K562 (cell line): ENCODE measurements at regions not wholly inside any gene's neighbourhood (a gene's known extent, or its start where the extent isn't known, plus 50 kb on each side); places are given as distances from the start of the nearest gene placed in this dataset.

Experiments
- ATAC-seq: fragments of 200-7000 bp; cut with Tn5 transposase; 3 replicates; pipeline ENCODE4 v1.9.1; 2020; ENCODE audit warnings: moderate library complexity
- BruUV-seq: library from RNA; stranded (reverse); fragments of 400-500 nt; replicated peaks from 2 replicates; lab custom pipeline; 2021; lab: Mats Ljungman, UMichigan
- CTCF ChIA-PET: fragments of 300-600 bp; formaldehyde crosslinking; extraction: SDS; loops from one replicate; lab custom pipeline; 2021; ENCODE audit warnings: low intra/inter-chr PET ratio; lab: Yijun Ruan, JAX
- POLR2A ChIA-PET: fragments of 300-600, 350-650 bp; sonication (Branson Sonifier 250); formaldehyde crosslinking; extraction: SDS; loops from one replicate; lab custom pipeline; 2021; ENCODE audit warnings: antibody characterized with exemption, inconsistent platforms; lab: Yijun Ruan, JAX
- DNase-seq, 4 experiments: peaks; one replicate each; pipeline versions ENCODE4 v3.0.0 to v3.0.0-alpha.2; 2011 to 2018; ENCODE audit warnings: low spot score in 3 of 4, mixed read lengths in 3 of 4; ENCODE audit errors: extremely low read depth in 1 of 4
- FAIRE-seq: peaks from 2 replicates; lab custom pipeline; 2011; peaks lifted over from hg19 to GRCh38; lab: Jason Lieb, UNC
- H2AFZ ChIP-seq: 2 replicates; pipeline ENCODE4 v1.6.0; 2011; ENCODE audit warnings: low read depth, low read length, control low read depth, inconsistent platforms
- H3K27ac ChIP-seq: fragments of 200-600 bp; 3 replicates; pipeline ENCODE4 v1.8.0; 2011; ENCODE audit warnings: low read depth, mild to moderate bottlenecking, control low read depth, inconsistent platforms, low read length, moderate library complexity, mixed read lengths; ENCODE audit errors: extremely low read depth
- H3K27me3 ChIP-seq, 2 experiments: fragments of 300-600 bp in 1 of 2; 2 replicates in 1 of 2; 3 replicates in 1 of 2; pipeline versions ENCODE4 v1.6.0 to v1.8.0; 2011; ENCODE audit warnings: inconsistent platforms in 2 of 2, low read length in 2 of 2, mild to moderate bottlenecking in 1 of 2, mixed read lengths in 1 of 2, moderate library complexity in 1 of 2; ENCODE audit not compliant: control insufficient read depth in 2 of 2, insufficient read depth in 2 of 2
- H3K36me3 ChIP-seq: fragments of 300-600 bp; 3 replicates; pipeline ENCODE4 v1.8.0; 2011; ENCODE audit warnings: mild to moderate bottlenecking, low read length, inconsistent platforms; ENCODE audit not compliant: control insufficient read depth, insufficient read depth
- H3K4me1 ChIP-seq, 2 experiments: fragments of 200-600 bp in 1 of 2; replicated peaks in 1 of 2; 2 replicates in 1 of 2; 3 replicates in 1 of 2; pipeline versions ENCODE4 v1.5.1 to v1.8.0; 2011; ENCODE audit warnings: inconsistent platforms in 2 of 2, low read length in 2 of 2, mild to moderate bottlenecking in 1 of 2, mixed read lengths in 1 of 2, moderate library complexity in 1 of 2; ENCODE audit not compliant: control insufficient read depth in 2 of 2, insufficient read depth in 2 of 2
- H3K4me2 ChIP-seq: 2 replicates; pipeline ENCODE4 v1.6.1; 2011; ENCODE audit warnings: low read length, control low read depth, inconsistent platforms, mixed read lengths; ENCODE audit not compliant: insufficient read depth
- H3K4me3 ChIP-seq: fragments of 200-600 bp; sonication (generic), shearing (Covaris generic); 2 replicates; pipeline ENCODE4 v1.5.1; 2016; ENCODE audit warnings: control low read depth, inconsistent platforms
- H3K79me2 ChIP-seq: fragments of 200-600 bp; 3 replicates; pipeline ENCODE4 v1.8.0; 2011; ENCODE audit warnings: low read length, inconsistent platforms; ENCODE audit not compliant: control insufficient read depth, insufficient read depth
- H3K9ac ChIP-seq, 2 experiments: 2 replicates each; pipeline versions ENCODE4 v1.6.0 to v1.6.1; 2011; ENCODE audit warnings: low read depth in 2 of 2, low read length in 2 of 2, control low read depth in 1 of 2, inconsistent platforms in 1 of 2, mild to moderate bottlenecking in 1 of 2, mixed read lengths in 1 of 2; ENCODE audit not compliant: insufficient read depth in 1 of 2
- H3K9me1 ChIP-seq: one replicate; pipeline ENCODE4 v1.6.0; 2011; ENCODE audit warnings: inconsistent platforms, mild to moderate bottlenecking, low read length, moderate library complexity; ENCODE audit not compliant: control insufficient read depth, insufficient read depth
- H3K9me3 ChIP-seq: replicated peaks from 2 replicates; pipeline ENCODE4 v1.5.1; 2011; ENCODE audit warnings: low read depth, low read length, inconsistent platforms; ENCODE audit not compliant: control insufficient read depth, insufficient read depth
- H4K20me1 ChIP-seq: replicated peaks from 2 replicates; pipeline ENCODE4 v1.6.1; 2011; ENCODE audit warnings: low read length, inconsistent platforms, mixed read lengths; ENCODE audit not compliant: control insufficient read depth, insufficient read depth
- ARNT ChIP-seq, 2 experiments: fragments of 450-650 bp; IDR thresholded peaks; 2 replicates each; pipeline ENCODE4 v1.6.1; 2016; ENCODE audit warnings: mild to moderate bottlenecking in 1 of 2
- DMBX1 ChIP-seq: fragments of 250-450 bp; sonication (Bioruptor Pico); IDR thresholded peaks from 2 replicates; pipeline ENCODE4 v1.8.0; 2022; ENCODE audit warnings: inconsistent platforms, mild to moderate bottlenecking, moderate library complexity, borderline replicate concordance
- ELF4 ChIP-seq: fragments of 450-650 bp; formaldehyde crosslinking; IDR thresholded peaks from 2 replicates; pipeline ENCODE4 v1.4.0; 2022; ENCODE audit warnings: missing genetic modification characterization
- ESRRB ChIP-seq: fragments of 250-450 bp; sonication (Bioruptor Pico); IDR thresholded peaks from 2 replicates; pipeline ENCODE4 v1.5.0; 2020; ENCODE audit warnings: mild to moderate bottlenecking, moderate library complexity, borderline replicate concordance
- GATA2 ChIP-seq: sonication (generic); formaldehyde crosslinking; IDR thresholded peaks from 2 replicates; pipeline ENCODE4 v1.4.0; 2020; ENCODE audit warnings: mild to moderate bottlenecking, missing genetic modification reagents
- NFIX ChIP-seq: fragments of 250-450 bp; sonication (Bioruptor Pico); IDR thresholded peaks from 2 replicates; pipeline ENCODE4 v1.4.0; 2020; ENCODE audit warnings: low read depth, mild to moderate bottlenecking, moderate library complexity
- SMARCC2 ChIP-seq: fragments of 450-650 bp; IDR thresholded peaks from 2 replicates; pipeline ENCODE4 v1.6.1; 2017; ENCODE audit warnings: antibody characterized with exemption, moderate library complexity, mild to moderate bottlenecking, low read depth
- YBX1 ChIP-seq: fragments of 450-650 bp; IDR thresholded peaks from 2 replicates; pipeline ENCODE4 v1.7.1; 2016; ENCODE audit warnings: mild to moderate bottlenecking
- ZBTB2 ChIP-seq: fragments of 450-650 bp; IDR thresholded peaks from 2 replicates; pipeline ENCODE4 v1.6.1; 2016; ENCODE audit warnings: antibody characterized with exemption
- WGBS: fragments of 100-300 bp; shearing (Covaris generic); methylation state at CpG from one replicate; pipeline ENCODE4 v1.1.6; 2016; ENCODE audit warnings: low coverage, mixed read lengths; ENCODE audit not compliant: insufficient coverage; ENCODE audit errors: missing lambda C conversion rate; 5-methylcytosine and 5-hydroxymethylcytosine counted together
- in situ Hi-C: fragments of 300-500 bp; cut with MboI; formaldehyde crosslinking; loops from 4 replicates; pipeline ENCODE4 v1.15.0; 2018; ENCODE audit warnings: inconsistent platforms, mixed read lengths
- intact Hi-C: fragments of 100-400 bp; cut with micrococcal nuclease; formaldehyde crosslinking; loops from 2 replicates; pipeline ENCODE4 v1.14.2; 2022

- FAIRE-seq = no peak
- Histone ChIP-seq H3K36me3 (no peaks in the 10 kb centered on the region), H3K9me1 (no peaks in the 10 kb centered on the region), H2AFZ (no peak overlapping the region), H3K9ac (no peak overlapping the region), H3K27me3 (no peaks in the 10 kb centered on the region), H4K20me1 (no peaks in the 10 kb centered on the region), H3K4me3 (no peak overlapping the region), H3K9me3 (no peaks in the 10 kb centered on the region), H3K4me1 (no peaks in the 10 kb centered on the region), H3K4me2 (no peak overlapping the region), H3K27ac (no peak overlapping the region)
- ChIA-PET POLR2A (no interaction called here), CTCF (no interaction called here)
- in situ Hi-C loops = loop anchor here (25.0 kb wide), 1 partner anchor 1089 kb away; no protein-coding TSS in a partner anchor
- intact Hi-C loops = loop anchor here (10.0 kb wide), 1 partner anchor 642 kb away; no protein-coding TSS in a partner anchor
- 0% methylated on average over 6 of the region's 7 CpGs for WGBS
- no peak for DNase-seq
- no TSS peak for BruUV-seq
- no peak for TF ChIP-seq SMARCC2
- no peak for TF ChIP-seq ZBTB2
- no peak for TF ChIP-seq DMBX1 (CRISPR knock-in tag)
- no peak for TF ChIP-seq GATA2 (CRISPR knock-in tag)
- TF ChIP-seq ESRRB = no peak
- no peak for TF ChIP-seq YBX1
- TF ChIP-seq ARNT (IDR thresholded peaks at IDR 0.05) = no peak
- TF ChIP-seq NFIX = no peak
- no peak for TF ChIP-seq ELF4 (CRISPR knock-in tag)
- TF ChIP-seq, all 486 proteins: peak for 0
- H3K79me2 ChIP-seq = no peaks in the 10 kb centered on the region
- no peak for ATAC-seq
These were observed 53.4 kb downstream of the OR2K2 start for GRCh38 chr9:111276431-111277128.
